Activated T-cell treated with anti-CD3 and anti-CD28 coated beads, Interleukin-2, amount 50 U/mL, for 24 hours (primary cell): ENCODE measurements at regions not wholly inside any gene's neighbourhood (a gene's known extent, or its start where the extent isn't known, plus 50 kb on each side); places are given as distances from the start of the nearest gene placed in this dataset.

Experiments used
- DNase-seq: peaks from one replicate; pipeline ENCODE4 v3.0.0-alpha.2; 2020
- H3K27ac Mint-ChIP-seq: 2 replicates; pipeline ENCODE4 v1.8.0; 2020; ENCODE audit warnings: mild to moderate bottlenecking, mixed read lengths
- H3K27me3 Mint-ChIP-seq: 2 replicates; pipeline ENCODE4 v1.8.0; 2020; ENCODE audit warnings: mixed read lengths
- H3K36me3 Mint-ChIP-seq: 2 replicates; pipeline ENCODE4 v1.8.0; 2020; ENCODE audit warnings: low read depth, mixed read lengths
- H3K4me1 Mint-ChIP-seq: 2 replicates; pipeline ENCODE4 v1.8.0; 2020; ENCODE audit warnings: low read depth, mixed read lengths
- H3K4me3 Mint-ChIP-seq: 2 replicates; pipeline ENCODE4 v1.8.0; 2020; ENCODE audit warnings: mild to moderate bottlenecking, moderate library complexity, mixed read lengths
- H3K9me3 Mint-ChIP-seq: 2 replicates; pipeline ENCODE4 v1.8.0; 2020; ENCODE audit warnings: mixed read lengths

DNA sequence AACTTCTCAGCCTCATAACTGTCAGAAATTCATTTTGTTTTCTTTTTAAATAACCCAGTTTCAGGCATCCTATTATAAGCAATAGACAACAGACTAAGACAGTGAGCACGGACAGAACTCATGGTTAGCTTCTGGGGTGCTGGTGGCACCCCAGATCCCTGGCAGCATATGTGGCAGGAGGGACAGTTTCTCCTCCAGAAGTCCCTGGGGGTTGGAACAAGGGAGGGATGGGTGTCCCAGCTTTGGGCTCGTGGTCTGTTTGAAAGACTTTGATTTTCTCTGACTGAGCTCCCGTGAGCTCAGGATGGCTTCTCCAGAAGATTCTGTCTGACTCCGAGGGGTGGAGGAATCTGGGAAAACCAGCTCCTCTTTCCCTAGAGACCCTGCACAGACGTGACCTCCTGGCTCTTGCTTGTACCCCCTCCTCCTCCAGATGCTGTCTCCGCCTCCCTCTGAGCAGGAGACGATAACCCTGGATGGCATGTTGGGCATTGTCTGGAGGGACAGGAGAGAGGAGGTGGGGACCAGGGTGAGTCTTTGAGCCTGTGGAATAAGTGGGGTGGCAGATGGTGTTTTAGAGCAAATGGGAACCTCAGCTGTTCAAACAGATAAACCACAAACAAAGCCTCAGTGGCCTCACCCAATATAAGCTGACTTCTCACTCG is 421.1 kb downstream of the GLRX3 start:
- Mint-ChIP-seq H3K4me1 (no peaks in the 10 kb centered on the region), H3K27me3 (no peaks in the 10 kb centered on the region), H3K4me3 (no peak overlapping the region), H3K36me3 (no peaks in the 10 kb centered on the region), H3K9me3 (no peaks in the 10 kb centered on the region), H3K27ac (no peak overlapping the region)
- no peak for DNase-seq

- H3K27me3 Mint-ChIP-seq = no peaks in the 10 kb centered on the region
- no peak for DNase-seq
- H3K4me1 Mint-ChIP-seq = no peaks in the 10 kb centered on the region
Observed at GRCh38 chr10:130558746-130559546, 422.8 kb downstream of the GLRX3 start.

GRCh38 chr10:130559547-130559880 is 423.3 kb downstream of the GLRX3 start:
- Mint-ChIP-seq H3K27me3 (no peaks in the 10 kb centered on the region), H3K36me3 (no peaks in the 10 kb centered on the region), H3K4me1 (no peaks in the 10 kb centered on the region), H3K4me3 (no peak overlapping the region), H3K9me3 (no peaks in the 10 kb centered on the region), H3K27ac (no peak overlapping the region)
- no peak for DNase-seq

More at GRCh38 chr10:130558746-130559546, 422.8 kb downstream of the GLRX3 start:
- H3K27ac Mint-ChIP-seq = no peak overlapping the region
- no peaks in the 10 kb centered on the region for H3K9me3 Mint-ChIP-seq
- no peak overlapping the region for H3K4me3 Mint-ChIP-seq
- no peaks in the 10 kb centered on the region for H3K36me3 Mint-ChIP-seq

GRCh38 chr10:130560116-130560515 is 423.9 kb downstream of the GLRX3 start:
- Mint-ChIP-seq H3K36me3 (no peaks in the 10 kb centered on the region), H3K27ac (no peak overlapping the region), H3K4me1 (no peaks in the 10 kb centered on the region)

GRCh38 chr10:130560573-130560972 is 424.4 kb downstream of the GLRX3 start:
- Mint-ChIP-seq H3K27me3 (no peaks in the 10 kb centered on the region), H3K4me3 (no peak overlapping the region), H3K36me3 (no peaks in the 10 kb centered on the region), H3K27ac (no peak overlapping the region), H3K9me3 (no peaks in the 10 kb centered on the region), H3K4me1 (no peaks in the 10 kb centered on the region)
- no peak for DNase-seq

More at GRCh38 chr10:130560116-130560515, 423.9 kb downstream of the GLRX3 start:
- H3K27me3 Mint-ChIP-seq = no peaks in the 10 kb centered on the region
- no peak for DNase-seq
- H3K4me3 Mint-ChIP-seq = no peak overlapping the region
- no peaks in the 10 kb centered on the region for H3K9me3 Mint-ChIP-seq

GRCh38 chr10:130561681-130562080 is 425.5 kb downstream of the GLRX3 start:
- H3K9me3 Mint-ChIP-seq = no peaks in the 10 kb centered on the region
- H3K27me3 Mint-ChIP-seq = no peaks in the 10 kb centered on the region
- DNase-seq = no peak
- H3K4me3 Mint-ChIP-seq = no peak overlapping the region
- H3K36me3 Mint-ChIP-seq = no peaks in the 10 kb centered on the region
- no peaks in the 10 kb centered on the region for H3K4me1 Mint-ChIP-seq
- no peak overlapping the region for H3K27ac Mint-ChIP-seq

- Mint-ChIP-seq H3K27ac (no peak overlapping the region), H3K4me1 (no peaks in the 10 kb centered on the region), H3K36me3 (no peaks in the 10 kb centered on the region), H3K4me3 (no peak overlapping the region), H3K9me3 (no peaks in the 10 kb centered on the region), H3K27me3 (no peaks in the 10 kb centered on the region)
- no peak for DNase-seq
Observed at GRCh38 chr10:130567011-130567410, 430.8 kb downstream of the GLRX3 start.

DNA sequence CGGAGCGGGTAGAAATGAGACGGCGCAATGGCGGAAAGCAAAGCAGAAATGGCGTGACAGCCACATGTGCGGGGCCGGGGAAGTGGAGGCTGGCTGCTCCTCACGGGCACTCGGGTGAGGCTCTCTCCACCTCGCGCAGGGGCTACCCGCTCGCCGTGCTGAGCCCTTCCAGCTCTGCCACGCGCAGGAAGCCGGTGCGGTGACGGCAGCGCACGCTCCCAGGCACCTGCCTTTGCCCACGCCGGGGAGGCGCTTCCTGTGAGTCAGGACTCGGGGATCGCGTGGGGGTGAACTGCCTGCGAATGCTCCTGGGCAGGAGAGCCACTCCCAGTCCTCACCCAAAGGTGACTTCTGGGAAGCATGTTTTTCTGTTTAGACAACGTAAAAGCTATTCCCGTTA is 431.2 kb downstream of the GLRX3 start:
- Mint-ChIP-seq H3K27ac (no peak overlapping the region), H3K36me3 (no peaks in the 10 kb centered on the region), H3K4me1 (no peaks in the 10 kb centered on the region), H3K9me3 (no peaks in the 10 kb centered on the region), H3K4me3 (no peak overlapping the region), H3K27me3 (no peaks in the 10 kb centered on the region)
- DNase-seq = no peak

- no peaks in the 10 kb centered on the region for H3K36me3 Mint-ChIP-seq
- no peak overlapping the region for H3K27ac Mint-ChIP-seq
- no peak for DNase-seq
- no peaks in the 10 kb centered on the region for H3K27me3 Mint-ChIP-seq
- no peak overlapping the region for H3K4me3 Mint-ChIP-seq
- H3K4me1 Mint-ChIP-seq = no peaks in the 10 kb centered on the region
- no peaks in the 10 kb centered on the region for H3K9me3 Mint-ChIP-seq
Observed at GRCh38 chr10:130568246-130568645, 432.1 kb downstream of the GLRX3 start.

- no peaks in the 10 kb centered on the region for H3K36me3 Mint-ChIP-seq
- H3K27ac Mint-ChIP-seq = no peak overlapping the region
- no peak overlapping the region for H3K4me3 Mint-ChIP-seq
- no peak for DNase-seq
- no peaks in the 10 kb centered on the region for H3K9me3 Mint-ChIP-seq
- H3K27me3 Mint-ChIP-seq = no peaks in the 10 kb centered on the region
- H3K4me1 Mint-ChIP-seq = no peaks in the 10 kb centered on the region
Observed at GRCh38 chr10:130570074-130570473, 433.9 kb downstream of the GLRX3 start.

DNA sequence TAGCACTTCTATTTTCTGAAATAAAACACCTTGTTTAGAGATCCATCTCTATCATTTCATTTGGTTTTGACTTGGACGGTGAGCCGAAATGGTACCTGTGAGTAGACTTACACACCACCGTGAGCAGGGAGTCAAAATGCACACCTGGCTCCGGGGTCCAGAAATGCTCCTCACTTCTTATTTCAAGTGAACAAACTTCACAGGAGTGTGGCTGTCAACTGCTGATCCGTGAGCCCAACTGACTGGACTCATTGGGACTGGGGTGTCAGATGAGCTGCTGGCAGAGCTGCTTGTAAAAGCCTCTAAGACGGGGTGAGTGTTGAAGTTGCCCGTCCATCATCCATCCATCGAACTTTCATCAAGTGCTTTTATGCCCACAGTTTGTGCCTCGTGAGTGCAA is 435.5 kb downstream of the GLRX3 start:
- no peaks in the 10 kb centered on the region for H3K9me3 Mint-ChIP-seq
- no peaks in the 10 kb centered on the region for H3K27me3 Mint-ChIP-seq
- no peak overlapping the region for H3K27ac Mint-ChIP-seq
- no peaks in the 10 kb centered on the region for H3K4me1 Mint-ChIP-seq
- no peak overlapping the region for H3K4me3 Mint-ChIP-seq
- no peak for DNase-seq
- H3K36me3 Mint-ChIP-seq = no peaks in the 10 kb centered on the region

DNA sequence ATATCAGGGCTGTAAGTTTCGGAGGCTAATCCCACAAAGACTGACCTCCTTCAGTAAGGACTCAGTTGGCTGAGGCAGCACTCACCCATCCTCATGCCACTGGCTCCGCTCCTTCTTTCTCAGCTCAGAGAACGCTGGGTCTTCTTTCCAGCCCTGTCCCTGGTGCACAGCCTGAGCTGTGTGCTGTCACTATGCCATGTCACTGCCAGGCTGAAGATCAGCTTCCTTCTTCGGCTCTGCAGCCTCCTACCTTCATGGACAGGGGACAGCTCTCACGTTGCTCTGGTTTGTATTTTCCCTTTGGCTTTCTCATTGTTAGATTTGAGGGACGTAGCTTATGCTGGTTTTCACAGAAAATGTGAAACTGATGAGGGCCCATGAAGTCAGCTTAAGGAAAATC is 437.3 kb downstream of the GLRX3 start:
- Mint-ChIP-seq H3K27me3 (peaks cover 1% of the 10 kb centered on the region), H3K36me3 (no peaks in the 10 kb centered on the region), H3K4me3 (no peak overlapping the region), H3K4me1 (no peaks in the 10 kb centered on the region), H3K9me3 (no peaks in the 10 kb centered on the region), H3K27ac (no peak overlapping the region)
- no peak for DNase-seq

- Mint-ChIP-seq H3K27me3 (peaks cover 9% of the 10 kb centered on the region), H3K4me1 (no peaks in the 10 kb centered on the region), H3K27ac (no peak overlapping the region), H3K36me3 (no peaks in the 10 kb centered on the region), H3K9me3 (no peaks in the 10 kb centered on the region), H3K4me3 (no peak overlapping the region)
- no peak for DNase-seq
Observed at GRCh38 chr10:130575756-130576285, 439.6 kb downstream of the GLRX3 start.

DNA sequence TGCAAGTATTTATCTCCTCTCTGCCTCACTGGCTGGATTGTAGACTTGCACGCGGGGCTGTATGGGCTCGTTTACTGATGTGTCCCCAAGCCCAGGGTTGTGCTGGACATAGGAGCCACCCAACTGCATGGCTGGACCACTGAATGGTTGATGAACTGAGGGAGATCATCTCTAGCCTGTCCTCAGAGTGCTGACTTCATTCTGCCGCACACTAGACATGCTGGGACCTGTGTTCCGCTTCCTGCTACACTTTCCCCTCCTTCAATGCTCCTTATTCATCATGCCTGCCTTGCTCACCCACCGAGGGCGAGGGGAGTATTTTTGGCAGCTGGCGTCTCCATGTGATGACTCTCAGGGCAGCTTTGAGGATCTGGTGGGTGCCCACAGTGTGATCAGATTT is 440.2 kb downstream of the GLRX3 start:
- Mint-ChIP-seq H3K27me3 (peaks cover 9% of the 10 kb centered on the region), H3K27ac (no peak overlapping the region), H3K4me1 (no peaks in the 10 kb centered on the region), H3K9me3 (no peaks in the 10 kb centered on the region), H3K36me3 (no peaks in the 10 kb centered on the region), H3K4me3 (no peak overlapping the region)
- DNase-seq = no peak

DNA sequence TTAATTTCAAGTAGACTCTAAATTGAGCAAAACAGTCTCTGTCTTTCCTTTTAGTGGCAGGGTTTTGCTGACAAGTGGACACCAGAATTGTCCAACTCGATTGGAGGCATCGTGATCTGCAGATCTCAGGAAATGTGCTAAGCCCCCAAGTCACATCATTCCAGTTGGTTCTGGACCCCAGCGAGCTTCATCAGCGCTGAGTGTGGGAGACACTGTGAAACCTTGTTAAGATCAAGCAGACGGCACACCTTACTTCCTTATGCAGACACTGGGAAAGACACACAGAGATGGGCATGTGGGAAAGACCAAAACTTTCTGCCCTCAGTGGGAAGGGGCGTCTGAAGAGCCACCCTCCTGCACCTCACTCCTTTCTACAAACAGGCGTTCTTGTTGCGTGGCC is 440.8 kb downstream of the GLRX3 start:
- H3K4me3 Mint-ChIP-seq = no peak overlapping the region
- no peaks in the 10 kb centered on the region for H3K4me1 Mint-ChIP-seq
- no peaks in the 10 kb centered on the region for H3K9me3 Mint-ChIP-seq
- no peaks in the 10 kb centered on the region for H3K36me3 Mint-ChIP-seq
- H3K27ac Mint-ChIP-seq = no peak overlapping the region
- peaks cover 9% of the 10 kb centered on the region for H3K27me3 Mint-ChIP-seq
- no peak for DNase-seq
